ENCODE measurements at regions not wholly inside any gene's neighbourhood (a gene's known extent, or its start where the extent isn't known, plus 50 kb on each side); places are given as distances from the start of the nearest gene placed in this dataset.

DNA sequence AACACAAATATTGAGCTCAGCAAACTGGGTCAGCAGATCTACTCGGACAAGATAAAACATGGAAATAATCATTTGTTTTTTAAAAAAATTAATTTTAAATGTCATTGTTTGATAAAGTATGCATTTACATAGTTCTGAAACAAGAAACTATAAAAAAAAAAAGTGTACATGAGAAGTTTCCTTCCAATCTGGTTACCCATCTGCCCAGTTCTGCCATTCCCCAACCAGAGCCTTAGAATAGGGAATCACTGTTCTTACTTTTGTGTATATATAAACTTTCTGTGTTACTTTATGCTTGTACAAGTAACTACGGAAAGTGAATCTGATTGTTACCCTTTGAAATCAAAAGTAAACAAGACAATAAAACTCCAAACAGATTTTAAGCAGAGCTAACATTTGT lies 791.4 kb downstream of the HACE1 start:
- no peak for TF ChIP-seq CTCF (IDR thresholded peaks at IDR 0.05)
- TF ChIP-seq POLR2A (IDR thresholded peaks at IDR 0.05): no peak
